ENCODE measurements at regions not wholly inside any gene's neighbourhood (a gene's known extent, or its start where the extent isn't known, plus 50 kb on each side); places are given as distances from the start of the nearest gene placed in this dataset.

DNA sequence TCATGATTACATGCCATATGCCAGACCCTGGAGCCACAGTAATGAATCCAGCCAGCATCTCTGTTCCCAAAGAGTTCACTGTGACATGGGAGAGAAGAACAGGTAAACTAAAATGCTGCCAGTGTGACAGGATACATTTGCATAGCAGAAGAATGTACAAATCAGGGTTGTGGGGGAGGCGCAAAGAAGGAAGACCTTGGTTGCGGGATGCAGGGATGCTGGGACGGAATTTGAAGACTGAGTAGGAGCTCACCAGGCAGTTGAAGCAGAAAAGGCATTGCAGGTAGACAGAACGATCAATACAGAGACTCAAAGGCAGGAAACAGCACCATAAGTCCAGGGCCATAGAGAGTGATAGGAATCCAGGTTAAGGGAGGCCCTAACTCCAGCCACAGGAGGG, 180.3 kb upstream of the ZC3H12A start:
- H3K27ac ChIP-seq, result no peak overlapping the region
- DNase-seq (ENCODE audit: extremely low spot score in 2 of 2), result no peak
- H3K36me3 ChIP-seq, result no peaks in the 10 kb centered on the region
- H3K4me3 ChIP-seq, result no peak overlapping the region
- intact Hi-C loops (cut with DNase I), result no loop called here
- TF ChIP-seq, protein P1, sequence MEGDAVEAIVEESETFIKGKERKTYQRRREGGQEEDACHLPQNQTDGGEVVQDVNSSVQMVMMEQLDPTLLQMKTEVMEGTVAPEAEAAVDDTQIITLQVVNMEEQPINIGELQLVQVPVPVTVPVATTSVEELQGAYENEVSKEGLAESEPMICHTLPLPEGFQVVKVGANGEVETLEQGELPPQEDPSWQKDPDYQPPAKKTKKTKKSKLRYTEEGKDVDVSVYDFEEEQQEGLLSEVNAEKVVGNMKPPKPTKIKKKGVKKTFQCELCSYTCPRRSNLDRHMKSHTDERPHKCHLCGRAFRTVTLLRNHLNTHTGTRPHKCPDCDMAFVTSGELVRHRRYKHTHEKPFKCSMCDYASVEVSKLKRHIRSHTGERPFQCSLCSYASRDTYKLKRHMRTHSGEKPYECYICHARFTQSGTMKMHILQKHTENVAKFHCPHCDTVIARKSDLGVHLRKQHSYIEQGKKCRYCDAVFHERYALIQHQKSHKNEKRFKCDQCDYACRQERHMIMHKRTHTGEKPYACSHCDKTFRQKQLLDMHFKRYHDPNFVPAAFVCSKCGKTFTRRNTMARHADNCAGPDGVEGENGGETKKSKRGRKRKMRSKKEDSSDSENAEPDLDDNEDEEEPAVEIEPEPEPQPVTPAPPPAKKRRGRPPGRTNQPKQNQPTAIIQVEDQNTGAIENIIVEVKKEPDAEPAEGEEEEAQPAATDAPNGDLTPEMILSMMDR (IDR thresholded peaks at IDR 0.05), result no peak
- no peaks in the 10 kb centered on the region for H3K4me1 ChIP-seq
- H3K9me3 ChIP-seq, result no peaks in the 10 kb centered on the region
- no peaks in the 10 kb centered on the region for H3K27me3 ChIP-seq

DNA sequence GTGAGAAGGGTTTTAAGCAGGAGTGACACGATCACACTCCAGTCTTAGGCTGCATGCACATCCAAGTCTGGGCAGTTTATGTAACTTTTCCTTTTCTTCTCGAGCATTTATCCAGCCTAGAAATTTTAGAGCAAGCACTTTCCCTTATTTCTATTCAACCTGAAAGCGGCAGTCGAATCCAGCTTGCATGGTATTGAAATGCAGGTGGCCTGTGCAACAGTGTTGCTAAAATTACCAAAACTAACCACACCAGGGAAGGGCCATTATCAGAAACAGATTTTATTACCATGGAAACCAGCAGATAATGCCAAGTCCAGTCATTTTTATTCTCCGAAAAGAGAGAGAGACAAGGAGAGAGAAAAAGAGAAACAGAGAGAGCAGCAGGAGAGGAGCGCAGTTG, 179.9 kb upstream of the ZC3H12A start:
- Histone ChIP-seq H3K9me3 (no peaks in the 10 kb centered on the region), H3K27ac (no peak overlapping the region), H3K36me3 (no peaks in the 10 kb centered on the region), H3K27me3 (no peaks in the 10 kb centered on the region), H3K4me1 (no peaks in the 10 kb centered on the region), H3K4me3 (no peak overlapping the region)
- DNase-seq (ENCODE audit: extremely low spot score in 2 of 2), result no peak
- TF ChIP-seq POLR2AphosphoS5 (IDR thresholded peaks at IDR 0.05; ENCODE audit: insufficient read depth in 1 of 2, low read depth in 1 of 2), result no peak
- TF ChIP-seq POLR2A (IDR thresholded peaks at IDR 0.05), result no peak
- TF ChIP-seq, protein P1 (IDR thresholded peaks at IDR 0.05), result no peak
- intact Hi-C loops (cut with DNase I), result no loop called here

GRCh38 chr1:37298769-37299168, 175.6 kb upstream of the ZC3H12A start:
- Histone ChIP-seq H3K27me3 (no peaks in the 10 kb centered on the region), H3K36me3 (no peaks in the 10 kb centered on the region), H3K4me3 (no peak overlapping the region), H3K4me1 (no peaks in the 10 kb centered on the region), H3K9me3 (no peaks in the 10 kb centered on the region), H3K27ac (no peak overlapping the region)
- TF ChIP-seq, protein P1 (IDR thresholded peaks at IDR 0.05), result no peak
- TF ChIP-seq POLR2A (IDR thresholded peaks at IDR 0.05) (no peak), POLR2AphosphoS5 (IDR thresholded peaks at IDR 0.05; ENCODE audit: insufficient read depth in 1 of 2, low read depth in 1 of 2) (no peak)
- intact Hi-C loops (cut with DNase I), result no loop called here
- no peak for DNase-seq (ENCODE audit: extremely low spot score in 2 of 2)

GRCh38 chr1:37299216-37299615, 175.2 kb upstream of the ZC3H12A start:
- TF ChIP-seq, protein P1 (IDR thresholded peaks at IDR 0.05), result no peak
- TF ChIP-seq POLR2AphosphoS5 (IDR thresholded peaks at IDR 0.05; ENCODE audit: insufficient read depth in 1 of 2, low read depth in 1 of 2) (no peak), POLR2A (IDR thresholded peaks at IDR 0.05) (no peak)
- H3K9me3 ChIP-seq, result no peaks in the 10 kb centered on the region
- H3K27me3 ChIP-seq, result no peaks in the 10 kb centered on the region
- H3K36me3 ChIP-seq, result no peaks in the 10 kb centered on the region
- no peaks in the 10 kb centered on the region for H3K4me1 ChIP-seq
- no peak for DNase-seq (ENCODE audit: extremely low spot score in 2 of 2)
- no peak overlapping the region for H3K27ac ChIP-seq
- intact Hi-C loops (cut with DNase I), result no loop called here
- no peak overlapping the region for H3K4me3 ChIP-seq

DNA sequence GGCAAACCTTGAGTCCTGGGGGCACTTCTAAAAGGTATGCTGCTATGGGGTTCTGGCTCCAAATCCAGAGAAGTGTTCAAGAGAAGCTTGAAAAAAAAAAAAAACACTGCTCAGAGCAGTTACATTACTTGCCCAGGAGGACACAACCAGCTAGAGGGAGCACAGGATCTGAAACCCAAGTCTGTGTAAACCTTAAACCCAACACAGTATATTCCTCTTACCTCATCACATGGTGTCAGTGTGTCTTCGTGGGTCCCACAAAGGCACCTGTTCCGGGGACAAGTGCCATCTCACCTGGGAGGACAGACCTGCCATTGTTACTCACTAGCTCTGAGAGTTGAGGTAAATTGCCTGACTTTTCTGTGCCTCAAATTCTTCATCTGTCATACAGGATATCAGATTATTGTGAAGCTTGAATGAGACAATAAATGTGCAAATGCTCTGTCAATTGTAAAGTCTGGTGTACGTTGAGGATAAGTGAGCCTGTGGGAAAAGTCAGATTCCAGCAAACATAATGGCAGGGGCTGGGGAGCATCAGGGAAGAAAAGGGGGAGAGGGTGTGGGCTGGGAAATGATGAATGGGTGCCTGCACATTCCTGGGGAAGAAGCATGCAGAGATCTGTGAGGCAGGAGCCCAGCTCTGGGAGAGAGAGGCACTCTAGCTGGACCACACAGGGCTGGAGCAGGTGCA, 170.4 kb upstream of the ZC3H12A start:
- no peak for DNase-seq (ENCODE audit: extremely low spot score in 2 of 2)
- no peak overlapping the region for H3K27ac ChIP-seq
- H3K27me3 ChIP-seq, result no peaks in the 10 kb centered on the region
- no peaks in the 10 kb centered on the region for H3K36me3 ChIP-seq
- no peaks in the 10 kb centered on the region for H3K9me3 ChIP-seq
- intact Hi-C loops (cut with DNase I), result no loop called here
- no peak overlapping the region for H3K4me3 ChIP-seq
- no peaks in the 10 kb centered on the region for H3K4me1 ChIP-seq
- TF ChIP-seq POLR2AphosphoS5 (IDR thresholded peaks at IDR 0.05; ENCODE audit: insufficient read depth in 1 of 2, low read depth in 1 of 2) (no peak), POLR2A (IDR thresholded peaks at IDR 0.05) (no peak)
- TF ChIP-seq, protein P1 (IDR thresholded peaks at IDR 0.05), result no peak
